ENCODE measurements at regions not wholly inside any gene's neighbourhood (a gene's known extent, or its start where the extent isn't known, plus 50 kb on each side); places are given as distances from the start of the nearest gene placed in this dataset.

DNA sequence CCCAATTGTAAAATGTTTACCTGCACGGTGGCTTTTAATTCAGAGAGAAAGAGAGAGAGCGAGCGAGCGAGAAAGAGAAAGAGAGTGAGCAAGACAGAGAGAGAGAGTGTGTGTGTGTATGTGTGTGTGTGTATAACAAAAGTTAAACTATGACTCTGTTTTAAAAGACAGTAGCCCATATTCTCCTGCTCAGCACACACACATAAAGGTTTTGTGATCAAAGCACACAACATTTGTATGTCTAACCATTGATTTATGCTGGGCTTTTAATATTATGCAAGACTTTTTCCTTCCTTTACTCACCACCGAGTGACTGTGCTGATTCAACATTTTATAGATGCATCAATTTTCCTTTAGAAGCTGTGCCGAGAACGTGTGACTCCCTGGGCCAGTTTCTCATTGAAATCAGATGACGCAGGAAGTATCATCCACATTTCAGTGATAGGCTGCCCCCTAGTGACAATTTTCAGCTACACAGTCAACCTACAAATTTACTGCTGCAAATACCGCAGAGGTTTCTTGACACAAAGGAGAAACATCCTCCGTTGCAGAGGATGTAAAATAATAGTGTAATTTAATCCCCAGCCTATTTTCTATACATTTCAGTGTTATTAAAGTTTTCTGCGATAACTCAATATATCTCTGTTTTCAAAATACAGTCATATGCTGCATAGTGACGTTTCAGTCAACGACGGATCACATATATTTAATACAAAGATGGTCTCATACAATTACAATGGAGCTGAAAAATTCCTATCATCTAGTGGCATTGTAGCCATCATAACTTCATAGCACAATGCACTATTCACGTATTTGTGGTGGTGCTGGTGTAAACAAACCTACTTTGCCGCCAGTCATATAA lies 165.9 kb upstream of the TANK start:
- DNase-seq = peak; percentile 77
- no peaks in the 10 kb centered on the region for H3K9me3 Mint-ChIP-seq
- H3K4me1 Mint-ChIP-seq = peaks cover 7% of the 10 kb centered on the region
- CTCF ChIA-PET = interaction anchor here (0.7 to 4.4 kb wide), 31 partner anchors 9 to 906 kb away, joined by 3 to 44 read pairs (median 3); no protein-coding TSS in a partner anchor
- no peak overlapping the region for H3K4me3 Mint-ChIP-seq
- no peak overlapping the region for H3K27ac Mint-ChIP-seq
- no peaks in the 10 kb centered on the region for H3K36me3 Mint-ChIP-seq
- H3K27me3 Mint-ChIP-seq = no peaks in the 10 kb centered on the region

DNA sequence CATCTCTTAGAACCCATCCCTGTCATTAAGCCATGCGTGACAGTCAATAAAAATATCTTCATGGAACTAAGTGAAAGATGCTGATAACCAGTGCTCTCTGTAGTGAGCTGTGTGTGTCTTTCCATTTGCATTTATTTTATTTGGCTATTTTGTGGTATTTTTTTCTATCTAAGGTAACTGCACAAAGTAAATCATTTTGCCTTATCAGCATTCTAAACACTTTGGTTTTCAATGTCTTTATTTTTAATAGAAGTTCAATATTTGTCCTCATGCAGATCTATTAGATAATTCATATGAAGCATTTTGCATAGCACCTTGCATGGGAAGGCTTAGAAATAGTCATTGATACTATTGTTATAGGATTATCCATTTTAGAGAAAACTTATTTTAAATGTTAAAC lies 163.6 kb upstream of the TANK start:
- Mint-ChIP-seq H3K36me3 (no peaks in the 10 kb centered on the region), H3K27ac (no peak overlapping the region)
- CTCF ChIA-PET = interaction anchor here (1.1 to 3.7 kb wide), 2 partner anchors 67 to 744 kb away, joined by 4 to 13 read pairs; no protein-coding TSS in a partner anchor

DNA sequence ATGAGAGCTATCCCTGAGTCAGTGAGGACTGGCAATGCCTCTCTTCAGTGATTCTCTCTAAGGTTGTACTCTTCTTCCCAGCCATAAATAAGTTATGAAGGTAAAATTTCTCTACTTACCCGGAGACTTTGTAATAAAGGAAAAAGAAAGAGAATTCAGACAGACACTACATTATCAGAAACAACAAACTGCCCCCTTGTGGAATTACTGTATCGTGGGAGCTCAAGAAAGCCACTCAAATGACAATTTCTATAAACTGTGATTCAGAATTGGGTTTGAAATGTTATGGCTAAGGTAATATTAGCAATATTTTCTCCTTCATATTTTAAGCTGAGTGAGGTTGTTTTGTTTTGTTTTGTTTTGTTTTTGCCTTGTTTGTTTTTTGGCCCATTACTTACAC lies 155.8 kb upstream of the TANK start:
- H3K36me3 Mint-ChIP-seq = no peaks in the 10 kb centered on the region
- no peaks in the 10 kb centered on the region for H3K9me3 Mint-ChIP-seq
- H3K27ac Mint-ChIP-seq = no peak overlapping the region
- no peak for DNase-seq
- peaks cover 11% of the 10 kb centered on the region for H3K27me3 Mint-ChIP-seq
- no peaks in the 10 kb centered on the region for H3K4me1 Mint-ChIP-seq
- no peak overlapping the region for H3K4me3 Mint-ChIP-seq
- CTCF ChIA-PET = interaction anchor here (1.2 to 4.1 kb wide), 3 partner anchors 10 to 894 kb away, joined by 5 to 25 read pairs (median 11); no protein-coding TSS in a partner anchor

More for the DNA sequence above, 163.6 kb upstream of the TANK start:
- DNase-seq = no peak
- H3K4me1 Mint-ChIP-seq = peaks cover 7% of the 10 kb centered on the region
- H3K9me3 Mint-ChIP-seq = no peaks in the 10 kb centered on the region
- H3K4me3 Mint-ChIP-seq = no peak overlapping the region
- H3K27me3 Mint-ChIP-seq = no peaks in the 10 kb centered on the region

DNA sequence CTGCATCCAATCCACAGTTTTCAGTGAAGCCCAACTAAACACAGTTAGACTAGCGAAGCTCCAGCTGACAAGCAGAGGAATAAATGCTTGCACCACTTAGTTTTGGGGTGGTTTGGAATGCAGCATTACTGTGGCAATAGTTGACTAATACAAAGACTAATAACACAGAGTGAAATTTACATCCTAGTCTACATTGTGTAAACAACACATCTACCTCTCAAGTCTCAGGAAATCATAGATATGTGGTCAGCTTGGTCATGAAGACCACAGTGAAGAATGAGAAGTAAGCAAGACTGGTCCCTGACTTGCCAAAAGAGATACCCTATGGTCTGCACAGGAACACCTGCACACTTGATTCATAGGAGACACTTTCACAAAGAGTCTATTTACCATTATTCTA lies 155.1 kb upstream of the TANK start:
- no peak for DNase-seq
- Mint-ChIP-seq H3K27ac (no peak overlapping the region), H3K4me1 (no peaks in the 10 kb centered on the region), H3K27me3 (peaks cover 11% of the 10 kb centered on the region), H3K4me3 (no peak overlapping the region), H3K9me3 (no peaks in the 10 kb centered on the region), H3K36me3 (no peaks in the 10 kb centered on the region)
- CTCF ChIA-PET = interaction anchor here (2.4 to 4.1 kb wide), 2 partner anchors 11 to 58 kb away, joined by 11 to 25 read pairs; no protein-coding TSS in a partner anchor

DNA sequence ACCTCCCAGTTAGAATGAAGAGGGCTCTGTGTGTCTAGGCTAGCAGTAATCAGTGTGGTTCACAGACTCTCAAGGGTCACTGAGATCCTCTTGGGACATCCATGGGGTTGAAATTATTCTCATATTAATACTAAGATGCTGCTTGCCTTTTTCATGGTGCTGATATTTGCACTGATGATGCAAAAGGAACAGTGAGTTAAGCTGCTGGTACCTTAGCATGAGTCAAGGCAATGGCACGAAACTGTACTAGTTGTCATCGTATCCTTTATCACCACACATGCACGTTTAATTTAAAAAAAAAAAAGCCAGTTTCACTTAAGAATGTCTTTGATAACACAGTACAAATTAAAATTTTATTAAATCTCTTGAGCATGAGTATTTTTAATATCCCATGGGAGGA lies 151.9 kb upstream of the TANK start:
- CTCF ChIA-PET = no interaction called here
- no peaks in the 10 kb centered on the region for H3K9me3 Mint-ChIP-seq
- no peaks in the 10 kb centered on the region for H3K36me3 Mint-ChIP-seq
- H3K27ac Mint-ChIP-seq = no peak overlapping the region
- H3K4me3 Mint-ChIP-seq = no peak overlapping the region
- no peaks in the 10 kb centered on the region for H3K4me1 Mint-ChIP-seq
- peaks cover 14% of the 10 kb centered on the region for H3K27me3 Mint-ChIP-seq
- no peak for DNase-seq

DNA sequence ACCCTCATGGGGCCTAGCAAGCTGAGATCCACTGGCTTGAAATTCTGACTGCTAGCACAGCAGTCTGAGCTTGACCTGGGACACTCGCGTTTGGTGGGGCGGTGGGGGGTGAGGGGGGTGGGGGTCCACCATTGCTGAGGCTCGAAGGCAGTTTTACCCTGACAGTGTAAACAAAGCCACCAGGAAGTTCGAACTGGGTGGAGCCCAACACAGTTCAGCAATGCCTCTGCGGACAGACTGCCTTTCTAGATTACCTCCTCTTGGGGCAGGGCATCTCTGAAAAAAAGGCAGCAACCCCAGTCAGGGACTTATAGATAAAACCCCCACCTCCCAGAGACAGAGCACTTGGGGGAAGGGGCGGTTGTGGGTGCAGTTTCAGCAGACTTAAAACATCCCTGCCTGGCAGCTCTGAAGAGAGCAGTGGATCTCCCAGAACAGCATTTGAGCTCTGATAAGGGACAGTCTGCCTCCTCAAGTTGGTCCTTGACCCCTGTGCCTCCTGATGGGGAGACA lies 149.7 kb upstream of the TANK start:
- Mint-ChIP-seq H3K27ac (no peak overlapping the region), H3K9me3 (peaks cover 9% of the 10 kb centered on the region), H3K36me3 (no peaks in the 10 kb centered on the region), H3K4me1 (no peaks in the 10 kb centered on the region), H3K4me3 (no peak overlapping the region), H3K27me3 (peaks cover 13% of the 10 kb centered on the region)
- DNase-seq = no peak
- CTCF ChIA-PET = no interaction called here

DNA sequence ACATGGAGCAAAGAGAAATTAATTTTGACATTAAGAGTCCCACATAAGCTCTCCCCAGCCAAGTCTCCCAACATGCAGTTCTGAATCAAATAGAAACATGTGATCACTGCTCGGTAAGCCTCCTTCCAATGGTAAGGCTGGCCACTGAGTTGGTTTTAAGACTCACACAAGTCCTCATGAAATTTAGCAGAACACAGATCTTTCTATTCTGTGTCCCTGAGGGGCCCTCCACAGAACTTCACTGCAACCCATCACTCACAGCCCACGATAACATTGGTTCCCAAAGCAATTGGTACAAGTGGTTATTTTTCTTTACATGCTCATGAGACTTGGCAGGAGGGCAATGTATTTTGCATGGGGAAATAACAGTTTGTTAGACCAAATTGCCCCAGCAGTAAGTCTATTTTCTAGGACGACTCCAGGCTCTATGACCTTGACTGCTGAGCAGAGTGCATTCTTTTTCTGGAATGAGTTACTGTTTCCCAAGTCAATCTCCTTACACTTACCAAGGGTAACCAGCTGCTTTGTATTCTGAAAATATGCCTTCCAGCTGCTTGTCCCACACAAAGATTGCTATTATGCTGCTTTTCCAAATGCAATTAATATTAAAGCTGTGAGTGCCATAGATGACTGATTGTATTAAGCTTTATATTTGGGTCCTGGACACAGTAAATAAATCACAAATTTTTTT lies 142.3 kb upstream of the TANK start:
- Mint-ChIP-seq H3K27me3 (peaks cover 8% of the 10 kb centered on the region), H3K9me3 (peaks cover 9% of the 10 kb centered on the region), H3K27ac (no peak overlapping the region), H3K4me1 (no peaks in the 10 kb centered on the region), H3K36me3 (no peaks in the 10 kb centered on the region), H3K4me3 (no peak overlapping the region)
- no peak for DNase-seq
- CTCF ChIA-PET = no interaction called here

DNA sequence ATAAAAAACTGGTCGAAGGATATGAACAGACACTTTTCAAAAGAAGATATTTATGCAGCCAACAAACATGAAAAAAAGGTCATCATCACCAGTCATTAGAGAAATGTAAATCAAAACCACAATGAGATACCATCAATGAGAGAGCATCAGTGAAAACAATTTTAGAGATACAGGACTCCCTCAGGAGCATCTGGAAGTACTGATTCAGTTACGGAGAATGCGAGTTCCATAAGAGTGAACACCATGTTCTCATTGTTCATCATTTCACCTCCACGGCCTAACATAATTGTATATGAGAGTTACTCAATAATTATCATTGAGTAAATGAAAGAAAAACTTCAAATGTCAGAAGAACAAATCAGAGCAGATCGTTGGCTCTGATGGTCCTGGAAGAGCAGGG lies 140.9 kb upstream of the TANK start:
- Mint-ChIP-seq H3K27ac (no peak overlapping the region), H3K4me1 (no peaks in the 10 kb centered on the region), H3K4me3 (no peak overlapping the region), H3K36me3 (no peaks in the 10 kb centered on the region), H3K27me3 (peaks cover 9% of the 10 kb centered on the region), H3K9me3 (peaks cover 9% of the 10 kb centered on the region)
- DNase-seq = no peak
- CTCF ChIA-PET = interaction anchor here (1.8 kb wide), 1 partner anchor 44 kb away, joined by 7 read pairs; no protein-coding TSS in a partner anchor

DNA sequence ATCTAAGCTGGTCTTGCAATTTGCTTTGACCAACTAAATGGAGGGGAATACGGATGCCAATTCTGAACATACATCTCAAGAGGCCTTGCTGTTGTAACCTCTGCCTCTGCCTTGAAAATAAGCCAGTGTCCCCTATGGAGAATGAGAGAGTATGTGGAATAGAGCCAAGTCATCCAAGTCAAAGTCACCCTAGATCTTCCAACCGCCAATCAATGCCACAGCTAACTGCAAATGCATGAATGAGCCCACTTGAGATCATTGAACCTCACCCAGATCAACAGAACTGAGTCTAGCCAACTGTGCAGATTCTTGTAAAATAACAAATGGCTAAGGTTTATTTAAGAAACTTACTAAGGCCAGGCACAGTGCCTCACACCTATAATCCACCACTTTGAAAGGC lies 139.8 kb upstream of the TANK start:
- Mint-ChIP-seq H3K27me3 (peaks cover 9% of the 10 kb centered on the region), H3K4me1 (no peaks in the 10 kb centered on the region), H3K9me3 (peaks cover 1% of the 10 kb centered on the region), H3K27ac (no peak overlapping the region), H3K4me3 (no peak overlapping the region), H3K36me3 (no peaks in the 10 kb centered on the region)
- CTCF ChIA-PET = interaction anchor here (1.0 to 1.8 kb wide), 2 partner anchors 43 to 910 kb away, joined by 3 to 7 read pairs; no protein-coding TSS in a partner anchor
- no peak for DNase-seq

DNA sequence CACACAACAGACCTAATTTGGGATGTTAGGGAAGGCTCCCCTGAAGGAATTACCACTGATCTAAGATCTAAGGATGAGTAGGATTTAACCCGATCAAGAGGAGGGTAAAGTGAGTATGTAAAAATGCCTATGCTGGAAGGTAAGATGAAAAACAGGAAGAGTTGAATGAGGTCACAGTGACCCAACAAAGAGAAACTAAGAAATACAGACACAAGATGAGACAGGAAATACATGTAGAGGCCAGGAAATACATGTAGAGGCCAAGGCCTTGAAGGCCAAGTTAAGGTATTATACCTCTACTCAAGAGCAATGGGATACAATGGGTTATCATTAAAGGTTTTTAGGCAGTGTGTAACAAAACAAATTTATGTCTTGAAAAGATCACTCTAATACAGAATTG lies 131.6 kb upstream of the TANK start:
- H3K4me3 Mint-ChIP-seq = no peak overlapping the region
- no peaks in the 10 kb centered on the region for H3K36me3 Mint-ChIP-seq
- CTCF ChIA-PET = interaction anchor here (1.9 kb wide), 1 partner anchor 35 kb away, joined by 5 read pairs; no protein-coding TSS in a partner anchor
- no peak for DNase-seq
- H3K9me3 Mint-ChIP-seq = peaks cover 8% of the 10 kb centered on the region
- peaks cover 5% of the 10 kb centered on the region for H3K4me1 Mint-ChIP-seq
- no peak overlapping the region for H3K27ac Mint-ChIP-seq
- H3K27me3 Mint-ChIP-seq = peaks cover 9% of the 10 kb centered on the region

DNA sequence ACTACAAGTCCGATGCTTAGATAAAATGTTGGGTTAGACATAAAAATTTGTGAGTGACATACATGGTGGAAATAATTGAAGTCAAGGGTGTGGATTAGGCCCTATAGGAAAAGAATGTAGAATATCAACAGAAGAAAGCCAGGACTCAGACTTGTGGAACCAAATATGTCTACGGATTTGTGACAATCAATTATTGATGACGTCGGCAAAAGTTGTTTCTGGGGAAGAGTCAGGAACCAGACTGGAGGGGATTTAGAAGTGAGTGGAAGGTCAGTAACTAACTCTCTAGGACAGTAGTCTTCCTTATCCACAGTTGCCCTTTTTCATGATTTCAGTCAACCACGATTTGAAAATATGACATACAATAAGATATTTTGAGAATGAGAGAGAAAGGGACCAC lies 130.9 kb upstream of the TANK start:
- Mint-ChIP-seq H3K4me3 (no peak overlapping the region), H3K27me3 (peaks cover 4% of the 10 kb centered on the region), H3K9me3 (peaks cover 8% of the 10 kb centered on the region), H3K36me3 (no peaks in the 10 kb centered on the region), H3K4me1 (peaks cover 5% of the 10 kb centered on the region), H3K27ac (no peak overlapping the region)
- CTCF ChIA-PET = interaction anchor here (1.9 kb wide), 1 partner anchor 34 kb away, joined by 5 read pairs; no protein-coding TSS in a partner anchor
- DNase-seq = no peak

DNA sequence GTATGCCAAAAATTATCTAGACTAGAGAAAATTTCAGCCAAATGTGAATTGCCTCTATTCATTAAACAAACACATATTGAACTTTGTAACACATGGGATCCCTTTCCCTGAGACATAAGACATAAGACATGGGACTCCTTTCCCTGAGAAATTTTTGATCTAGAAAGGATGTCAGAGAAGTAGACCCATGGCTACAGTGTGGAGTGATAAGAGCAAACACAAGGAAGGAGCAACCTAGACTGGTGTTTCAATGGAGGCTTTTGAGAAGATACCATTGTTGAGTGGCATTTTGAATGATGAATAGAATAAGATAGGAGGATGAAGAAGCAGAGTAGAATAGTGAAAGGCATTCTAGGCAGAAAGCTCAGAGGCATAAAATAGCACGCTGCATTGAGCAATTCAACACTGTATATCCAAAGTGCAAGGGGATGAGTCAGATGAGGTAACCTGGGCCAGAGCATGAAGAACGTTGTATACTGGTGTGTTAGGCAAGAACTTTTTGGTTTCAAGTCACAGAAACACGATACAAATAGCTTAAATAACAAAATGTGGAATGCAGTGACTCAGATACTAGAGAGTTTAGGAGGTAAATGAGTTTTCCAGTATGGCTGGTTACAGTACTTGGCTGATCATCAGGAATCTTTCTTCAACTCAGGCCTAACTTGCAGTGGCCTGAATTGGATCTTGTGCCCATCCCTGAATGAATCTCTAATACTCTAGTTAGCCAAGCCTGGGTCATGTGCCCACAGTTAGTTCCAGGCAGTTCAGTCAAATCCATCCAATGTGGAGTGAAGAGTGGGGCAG lies 129.8 kb upstream of the TANK start:
- CTCF ChIA-PET = no interaction called here
- H3K27ac Mint-ChIP-seq = no peak overlapping the region
- H3K36me3 Mint-ChIP-seq = no peaks in the 10 kb centered on the region
- H3K4me1 Mint-ChIP-seq = peaks cover 5% of the 10 kb centered on the region
- no peak overlapping the region for H3K4me3 Mint-ChIP-seq
- DNase-seq = no peak
- peaks cover 4% of the 10 kb centered on the region for H3K27me3 Mint-ChIP-seq
- peaks cover 8% of the 10 kb centered on the region for H3K9me3 Mint-ChIP-seq

DNA sequence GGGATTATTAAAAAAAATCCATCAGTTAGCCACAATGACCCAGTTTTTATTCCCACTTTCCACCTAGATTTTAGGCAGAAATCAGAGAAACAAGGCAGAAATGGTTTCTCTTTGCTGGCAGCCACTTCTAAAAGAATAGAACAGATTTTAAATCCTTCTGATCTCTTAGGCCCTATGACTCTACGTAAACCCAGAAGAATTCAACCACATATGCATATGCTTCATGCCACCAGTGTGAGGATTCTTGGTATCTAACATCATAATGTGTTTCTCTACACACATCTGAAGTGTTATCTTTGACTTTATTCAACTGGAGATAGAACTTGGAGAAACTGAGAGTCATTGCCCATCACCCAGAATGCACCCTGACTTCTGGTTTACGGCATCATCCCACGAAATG lies 128.7 kb upstream of the TANK start:
- CTCF ChIA-PET = no interaction called here
- no peak overlapping the region for H3K27ac Mint-ChIP-seq

DNA sequence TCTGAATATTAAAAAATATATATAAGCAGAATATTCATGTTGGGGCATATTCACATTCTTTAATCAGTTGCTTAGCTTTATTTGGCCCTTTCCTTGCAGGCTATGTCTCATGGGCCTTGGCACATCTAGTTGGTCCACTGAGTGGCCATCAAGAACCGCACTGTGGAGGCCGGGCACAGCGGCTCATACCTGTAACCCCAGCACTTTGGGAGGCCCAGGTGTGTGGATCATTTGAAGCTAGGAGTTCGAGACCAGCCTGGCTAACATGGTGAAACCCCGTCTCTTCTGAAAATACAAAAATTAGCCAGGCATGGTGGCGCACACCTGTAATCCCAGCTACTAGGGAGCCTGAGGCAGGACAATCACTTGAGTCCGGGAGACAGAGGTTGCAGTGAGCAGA lies 127.6 kb upstream of the TANK start:
- H3K27me3 Mint-ChIP-seq = peaks cover 6% of the 10 kb centered on the region
- CTCF ChIA-PET = no interaction called here
- H3K4me1 Mint-ChIP-seq = peaks cover 5% of the 10 kb centered on the region
- H3K9me3 Mint-ChIP-seq = peaks cover 8% of the 10 kb centered on the region
- H3K4me3 Mint-ChIP-seq = no peak overlapping the region
- DNase-seq = no peak
- H3K27ac Mint-ChIP-seq = no peak overlapping the region
- no peaks in the 10 kb centered on the region for H3K36me3 Mint-ChIP-seq

More for the DNA sequence above, 128.7 kb upstream of the TANK start:
- Mint-ChIP-seq H3K4me1 (peaks cover 5% of the 10 kb centered on the region), H3K9me3 (peaks cover 8% of the 10 kb centered on the region), H3K36me3 (no peaks in the 10 kb centered on the region), H3K4me3 (no peak overlapping the region), H3K27me3 (peaks cover 4% of the 10 kb centered on the region)
- DNase-seq = no peak

All from activated naive CD4-positive, alpha-beta T cell treated with anti-CD3 and anti-CD28 coated beads, Interleukin-2, amount 10 ng/mL, durations not matched to agents 7 days and 5 days (primary cell).